SJCRH30 (cell line): ENCODE measurements at regions not wholly inside any gene's neighbourhood (a gene's known extent, or its start where the extent isn't known, plus 50 kb on each side); places are given as distances from the start of the nearest gene placed in this dataset.

Source experiments
- DNase-seq, 2 experiments: peaks; one replicate each; pipeline ENCODE4 v3.0.0-alpha.2; 2015 to 2020
- H3K27ac ChIP-seq: fragments of 250-450 bp; sonication (Bioruptor Pico); 2 replicates; pipeline ENCODE4 v1.5.1; 2020; ENCODE audit warnings: mild to moderate bottlenecking, moderate library complexity
- H3K27me3 ChIP-seq: fragments of 250-450 bp; sonication (Bioruptor Pico); 2 replicates; pipeline ENCODE4 v1.5.1; 2020; ENCODE audit warnings: mild to moderate bottlenecking, moderate library complexity
- H3K36me3 ChIP-seq: fragments of 250-450 bp; sonication (Bioruptor Pico); 2 replicates; pipeline ENCODE4 v1.5.1; 2020; ENCODE audit warnings: mild to moderate bottlenecking, moderate library complexity
- H3K4me1 ChIP-seq: fragments of 250-450 bp; sonication (Bioruptor Pico); 2 replicates; pipeline ENCODE4 v1.5.1; 2020; ENCODE audit warnings: mild to moderate bottlenecking, moderate library complexity
- H3K4me3 ChIP-seq: fragments of 250-450 bp; sonication (Bioruptor Pico); 2 replicates; pipeline ENCODE4 v1.5.1; 2020; ENCODE audit warnings: mild to moderate bottlenecking, moderate library complexity
- H3K9me3 ChIP-seq: fragments of 250-450 bp; sonication (Bioruptor Pico); replicated peaks from 2 replicates; pipeline ENCODE4 v1.5.1; 2020; ENCODE audit warnings: mild to moderate bottlenecking, moderate library complexity

DNA sequence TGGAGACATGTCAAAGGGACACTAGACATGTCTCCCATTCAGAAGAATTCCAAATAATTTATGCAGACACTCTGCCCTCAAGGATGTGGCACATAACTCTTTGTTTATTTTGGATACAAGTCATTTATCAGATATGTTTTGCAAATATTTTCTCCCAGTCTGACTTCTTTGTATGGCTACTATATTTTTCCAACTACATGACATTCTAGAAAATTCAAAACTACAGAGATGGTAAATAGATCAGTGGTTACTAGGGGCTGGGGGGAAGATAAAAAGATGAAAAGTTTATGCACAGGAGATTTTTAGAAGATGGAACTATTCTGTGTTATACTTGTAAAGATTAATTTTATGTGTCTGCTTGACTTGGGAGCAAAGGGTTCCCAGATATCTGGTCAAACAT is 347.3 kb upstream of the TRPC7 start:
- H3K36me3 ChIP-seq: no peaks in the 10 kb centered on the region
- no peaks in the 10 kb centered on the region; the same call in 1 of the 2 replicates for H3K9me3 ChIP-seq
- H3K4me1 ChIP-seq: no peaks in the 10 kb centered on the region
- no peak overlapping the region for H3K4me3 ChIP-seq
- no peak overlapping the region for H3K27ac ChIP-seq
- DNase-seq: no peak
- no peaks in the 10 kb centered on the region for H3K27me3 ChIP-seq

DNA sequence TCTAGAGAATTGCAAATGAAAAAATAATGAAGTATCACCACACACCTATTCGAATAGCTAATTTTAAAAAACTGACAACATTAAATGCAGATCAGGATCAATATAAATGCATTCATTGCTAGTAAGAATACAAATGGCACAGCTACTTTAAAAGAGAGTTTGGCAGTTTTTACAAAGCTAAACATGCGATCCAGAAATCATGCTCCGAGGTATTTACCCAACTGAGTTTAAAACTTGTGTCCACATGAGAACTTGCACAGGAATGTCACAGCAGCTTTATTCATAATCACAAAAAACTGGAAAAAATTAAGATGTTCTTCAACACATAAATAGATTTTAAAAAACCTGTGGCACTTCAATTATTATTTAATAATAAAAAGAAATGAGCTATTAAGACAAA is 345.5 kb upstream of the TRPC7 start:
- Histone ChIP-seq H3K9me3 (no peaks in the 10 kb centered on the region; the same call in 1 of the 2 replicates), H3K36me3 (no peaks in the 10 kb centered on the region), H3K27me3 (no peaks in the 10 kb centered on the region), H3K4me3 (no peak overlapping the region), H3K4me1 (no peaks in the 10 kb centered on the region; the same call in 1 of the 2 replicates), H3K27ac (no peak overlapping the region)
- no peak for DNase-seq

DNA sequence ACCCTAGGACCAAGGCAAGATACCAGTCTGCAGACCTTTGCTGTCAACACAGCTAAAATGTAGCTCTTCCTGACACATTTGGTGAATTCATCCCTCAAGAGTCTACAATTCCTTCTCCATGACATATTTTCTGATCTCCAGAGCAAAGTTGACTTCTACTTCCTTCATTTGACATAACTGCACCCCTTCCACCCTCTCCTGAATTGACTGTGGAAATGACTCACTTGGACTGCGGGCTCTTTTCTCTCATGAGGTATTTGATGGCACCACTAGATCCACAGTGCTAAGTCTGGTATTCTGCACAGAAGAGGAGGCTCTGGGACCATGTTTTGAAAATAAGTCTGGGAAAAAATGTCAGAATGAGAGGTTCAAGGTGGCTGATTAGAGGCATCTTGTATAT is 338.4 kb upstream of the TRPC7 start:
- Histone ChIP-seq H3K36me3 (no peaks in the 10 kb centered on the region), H3K4me1 (no peaks in the 10 kb centered on the region; the same call in 1 of the 2 replicates), H3K4me3 (no peak overlapping the region), H3K27me3 (no peaks in the 10 kb centered on the region), H3K9me3 (no peaks in the 10 kb centered on the region), H3K27ac (no peak overlapping the region)
- no peak for DNase-seq

DNA sequence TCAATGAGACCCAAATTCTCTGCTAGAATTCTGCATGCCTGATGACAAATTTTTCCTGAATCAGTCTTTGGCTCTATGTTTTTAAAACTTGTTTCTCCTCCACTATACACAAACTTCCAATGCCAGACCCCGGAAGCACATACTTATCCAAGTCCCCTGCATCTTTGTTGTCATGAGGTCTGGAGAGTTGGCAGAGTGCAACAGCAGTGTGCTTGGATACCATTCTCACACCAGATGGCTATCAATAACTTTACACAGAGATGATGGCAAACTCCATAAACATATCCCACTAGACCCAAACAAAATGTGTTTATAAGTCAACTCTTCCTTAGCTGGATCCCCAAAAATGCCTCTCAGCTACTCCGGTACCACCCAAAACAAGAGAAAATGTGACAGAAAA is 337.7 kb upstream of the TRPC7 start:
- no peak for DNase-seq
- no peak overlapping the region for H3K4me3 ChIP-seq
- H3K27me3 ChIP-seq: no peaks in the 10 kb centered on the region
- H3K36me3 ChIP-seq: no peaks in the 10 kb centered on the region
- no peaks in the 10 kb centered on the region for H3K9me3 ChIP-seq
- H3K4me1 ChIP-seq: no peaks in the 10 kb centered on the region; the same call in 1 of the 2 replicates
- no peak overlapping the region for H3K27ac ChIP-seq

DNA sequence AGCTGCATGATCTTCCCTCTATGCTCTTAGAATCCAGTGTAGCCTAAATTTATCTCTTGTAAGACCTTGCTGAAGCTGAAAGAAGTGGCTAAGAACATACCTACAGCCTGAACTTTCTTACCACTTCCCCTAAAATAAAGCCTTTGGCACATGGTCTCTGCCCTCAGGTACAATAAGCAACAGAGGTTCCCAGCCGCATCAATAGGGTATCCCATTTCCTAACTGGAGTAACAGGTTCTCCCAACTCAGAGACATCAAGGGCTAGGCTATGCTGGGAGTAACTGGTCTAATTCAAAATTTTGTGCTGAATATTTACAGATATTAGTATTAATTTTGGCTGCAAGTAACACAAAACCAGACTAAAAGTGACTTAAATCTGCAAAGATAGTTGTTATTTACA is 335.8 kb upstream of the TRPC7 start:
- Histone ChIP-seq H3K9me3 (no peaks in the 10 kb centered on the region), H3K36me3 (no peaks in the 10 kb centered on the region), H3K4me1 (no peaks in the 10 kb centered on the region; the same call in 1 of the 2 replicates), H3K4me3 (no peak overlapping the region), H3K27ac (no peak overlapping the region), H3K27me3 (peaks cover 10% of the 10 kb centered on the region)
- DNase-seq: no peak

DNA sequence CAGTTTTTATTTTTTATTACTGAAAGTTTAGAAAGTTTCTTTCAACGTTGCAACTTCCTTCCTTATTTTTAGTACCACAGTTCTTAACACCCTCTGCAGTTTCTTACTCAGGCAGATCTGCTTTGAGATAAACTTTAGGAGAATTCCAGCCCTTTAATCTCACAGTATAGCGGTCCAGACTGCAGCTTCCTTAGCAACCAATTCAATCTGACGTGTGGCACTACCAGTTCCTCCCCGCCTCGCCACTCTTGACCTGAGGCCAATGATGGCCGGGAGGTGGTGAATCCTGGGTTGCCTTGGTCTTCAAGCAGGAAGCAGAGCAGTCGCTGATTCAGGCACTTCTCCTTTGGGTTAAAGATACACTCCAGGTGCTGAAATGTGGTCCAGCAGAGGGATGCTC is 334.3 kb upstream of the TRPC7 start:
- no peaks in the 10 kb centered on the region for H3K36me3 ChIP-seq
- H3K27ac ChIP-seq: no peak overlapping the region
- no peak overlapping the region for H3K4me3 ChIP-seq
- H3K27me3 ChIP-seq: peaks cover 10% of the 10 kb centered on the region
- H3K4me1 ChIP-seq: no peaks in the 10 kb centered on the region
- DNase-seq: no peak
- no peaks in the 10 kb centered on the region for H3K9me3 ChIP-seq

DNA sequence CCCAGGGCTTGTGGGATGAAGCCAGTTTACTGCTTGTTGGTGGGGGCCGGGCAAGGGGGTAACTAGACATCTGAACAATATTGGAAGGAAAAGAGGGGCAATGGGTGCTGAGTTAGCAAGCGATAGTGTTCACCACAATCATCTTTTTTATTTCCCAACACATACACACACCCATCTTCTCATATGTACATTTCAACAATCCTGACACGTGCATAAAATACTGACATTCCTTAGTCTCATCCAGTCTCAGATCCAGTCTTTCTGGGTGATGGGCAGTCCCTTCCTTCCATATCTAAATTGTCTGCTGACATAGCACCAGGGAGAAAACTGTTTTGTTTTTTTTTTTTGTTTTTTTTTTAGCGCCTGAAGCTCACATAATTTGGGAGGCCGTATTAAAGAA is 333.6 kb upstream of the TRPC7 start:
- no peak for DNase-seq
- Histone ChIP-seq H3K4me3 (no peak overlapping the region), H3K27me3 (peaks cover 10% of the 10 kb centered on the region), H3K4me1 (no peaks in the 10 kb centered on the region), H3K27ac (no peak overlapping the region), H3K36me3 (no peaks in the 10 kb centered on the region), H3K9me3 (no peaks in the 10 kb centered on the region)

DNA sequence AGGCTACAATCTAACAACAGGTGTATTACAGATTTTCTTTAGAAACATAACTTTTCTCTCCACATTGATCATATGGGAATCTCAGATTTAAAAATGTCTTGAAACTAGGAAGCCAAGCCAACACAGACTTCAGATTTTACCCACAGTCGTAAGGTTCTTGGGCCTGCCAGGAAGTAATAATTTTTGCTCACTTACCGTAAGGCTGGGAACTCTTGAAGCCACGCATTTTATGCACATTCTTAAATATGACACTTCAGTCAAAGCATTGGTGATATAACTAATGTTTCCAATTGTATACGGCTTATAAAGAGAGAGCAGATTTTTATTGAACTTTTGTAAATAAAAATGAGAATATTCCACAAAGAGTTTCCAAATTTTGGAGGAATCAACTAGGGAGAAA is 328.9 kb upstream of the TRPC7 start:
- peaks cover 10% of the 10 kb centered on the region for H3K27me3 ChIP-seq
- H3K27ac ChIP-seq: no peak overlapping the region
- H3K4me1 ChIP-seq: no peaks in the 10 kb centered on the region
- DNase-seq: no peak
- H3K4me3 ChIP-seq: no peak overlapping the region
- H3K9me3 ChIP-seq: no peaks in the 10 kb centered on the region; the same call in 1 of the 2 replicates
- H3K36me3 ChIP-seq: no peaks in the 10 kb centered on the region

DNA sequence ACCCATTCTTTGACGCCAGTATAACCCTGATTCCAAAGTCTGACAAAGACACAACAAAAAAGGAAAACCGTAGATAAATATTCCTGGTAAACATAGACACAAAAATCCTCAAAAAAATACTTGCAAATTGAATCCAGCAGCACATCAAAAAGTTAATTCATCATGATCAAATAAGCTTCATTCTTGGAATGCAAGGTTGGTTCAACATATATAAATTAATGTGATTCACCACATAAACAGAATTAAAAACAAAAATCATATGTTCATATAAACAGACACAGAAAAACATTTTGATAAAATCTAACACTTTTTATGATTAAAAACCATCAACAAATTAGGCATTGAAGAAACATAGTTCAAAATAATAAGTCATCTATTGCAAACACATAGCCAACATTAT is 324.2 kb upstream of the TRPC7 start:
- Histone ChIP-seq H3K36me3 (no peaks in the 10 kb centered on the region), H3K4me3 (no peak overlapping the region), H3K27me3 (no peaks in the 10 kb centered on the region), H3K4me1 (no peaks in the 10 kb centered on the region), H3K27ac (no peak overlapping the region), H3K9me3 (no peaks in the 10 kb centered on the region; the same call in 1 of the 2 replicates)
- no peak for DNase-seq

DNA sequence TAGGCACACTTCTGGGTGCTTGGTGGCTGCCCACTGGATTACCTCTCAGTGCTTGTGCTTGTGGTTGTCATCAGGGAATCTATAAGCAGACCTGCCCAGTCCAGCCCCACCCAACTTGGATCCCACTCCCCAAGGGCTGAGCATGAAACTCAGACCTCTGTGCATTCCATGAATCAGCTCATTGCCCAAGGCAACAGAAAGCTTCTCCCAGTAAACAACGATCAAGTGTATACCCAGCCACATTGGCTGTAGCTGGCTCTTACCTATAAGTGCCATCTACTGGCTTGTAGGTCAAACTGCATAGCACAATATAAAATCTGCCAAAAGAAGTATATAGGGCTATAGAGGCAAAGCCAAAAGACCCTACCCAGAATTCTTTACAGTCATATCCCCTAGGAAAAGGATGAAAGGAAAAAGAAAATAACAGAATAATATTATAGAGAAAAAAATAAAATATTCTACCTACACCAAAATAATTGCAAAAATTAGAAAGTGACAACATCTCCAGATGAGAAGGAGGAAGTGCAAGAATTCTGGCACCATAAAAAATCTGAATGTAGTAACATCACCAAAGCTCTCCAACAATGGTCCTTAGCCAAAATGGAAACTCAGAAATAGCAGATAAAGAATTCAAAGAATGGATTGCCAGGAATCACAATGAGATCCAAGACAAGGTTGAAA is 321.0 kb upstream of the TRPC7 start:
- Histone ChIP-seq H3K9me3 (no peaks in the 10 kb centered on the region; the same call in 1 of the 2 replicates), H3K27ac (no peak overlapping the region), H3K4me3 (no peak overlapping the region), H3K4me1 (no peaks in the 10 kb centered on the region), H3K27me3 (no peaks in the 10 kb centered on the region), H3K36me3 (no peaks in the 10 kb centered on the region)
- DNase-seq: peak; percentile 5 to 10

DNA sequence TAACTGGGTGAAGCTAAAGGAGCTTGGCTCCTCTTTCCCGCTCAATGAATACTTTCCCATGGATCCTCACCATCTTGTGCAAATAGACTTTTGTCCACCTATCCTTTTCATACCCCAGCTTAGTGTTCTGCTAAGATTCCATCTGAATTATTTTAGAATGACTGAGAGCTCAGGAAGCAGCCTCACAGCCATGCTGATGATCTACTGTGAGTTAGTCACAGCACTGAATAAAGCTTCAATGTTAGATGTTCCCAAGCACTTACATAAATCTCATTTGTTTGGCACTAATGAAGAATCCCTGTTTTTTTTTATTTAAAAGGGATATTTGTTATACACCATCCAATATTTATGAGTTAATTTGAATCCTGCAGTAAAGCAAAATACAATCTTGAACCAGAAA is 317.6 kb upstream of the TRPC7 start:
- no peaks in the 10 kb centered on the region for H3K27me3 ChIP-seq
- no peak overlapping the region for H3K4me3 ChIP-seq
- no peaks in the 10 kb centered on the region for H3K4me1 ChIP-seq
- DNase-seq: no peak
- no peaks in the 10 kb centered on the region for H3K9me3 ChIP-seq
- H3K36me3 ChIP-seq: no peaks in the 10 kb centered on the region
- H3K27ac ChIP-seq: no peak overlapping the region

DNA sequence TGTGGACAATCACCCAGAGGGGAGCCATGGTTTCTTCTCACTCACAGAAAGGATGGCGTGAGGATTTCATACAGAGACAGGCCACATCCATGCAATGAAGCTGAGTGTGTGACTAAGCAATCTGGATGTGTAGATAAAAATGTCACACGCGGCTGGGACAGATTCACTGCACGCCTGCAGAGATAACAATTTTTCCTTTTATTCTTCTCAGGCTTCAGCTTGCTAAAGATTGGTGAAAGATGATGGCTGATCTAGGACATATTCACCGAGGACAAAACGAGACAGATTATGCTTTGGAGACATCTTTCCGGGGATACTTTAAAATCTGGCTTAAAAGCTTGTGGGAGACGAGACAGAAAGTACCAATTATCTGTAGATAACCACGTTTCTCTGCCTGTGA is 313.9 kb upstream of the TRPC7 start:
- no peak overlapping the region for H3K4me3 ChIP-seq
- no peaks in the 10 kb centered on the region for H3K36me3 ChIP-seq
- H3K27ac ChIP-seq: no peak overlapping the region
- H3K27me3 ChIP-seq: no peaks in the 10 kb centered on the region
- no peak for DNase-seq
- H3K9me3 ChIP-seq: no peaks in the 10 kb centered on the region
- H3K4me1 ChIP-seq: no peaks in the 10 kb centered on the region

DNA sequence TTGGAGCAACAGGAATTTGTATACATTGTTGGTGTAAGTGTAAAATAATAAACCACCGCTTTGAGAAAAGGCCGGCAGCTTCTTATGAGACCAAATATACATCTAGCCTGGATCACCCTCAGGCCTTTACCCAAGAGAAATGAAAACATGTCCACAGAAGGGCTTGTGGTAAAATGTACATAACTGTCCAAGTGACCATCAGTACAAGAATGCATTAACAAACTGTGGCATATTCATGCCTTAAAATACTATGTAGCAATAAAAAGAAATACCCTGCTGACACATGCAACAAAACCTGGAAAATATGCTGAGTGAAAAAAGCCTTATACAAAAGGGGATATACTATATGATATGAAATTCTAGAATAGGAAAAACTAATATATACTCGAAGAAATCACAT is 311.9 kb upstream of the TRPC7 start:
- H3K4me3 ChIP-seq: no peak overlapping the region
- H3K4me1 ChIP-seq: no peaks in the 10 kb centered on the region
- DNase-seq: no peak
- H3K27ac ChIP-seq: no peak overlapping the region
- no peaks in the 10 kb centered on the region for H3K9me3 ChIP-seq
- no peaks in the 10 kb centered on the region for H3K36me3 ChIP-seq
- no peaks in the 10 kb centered on the region for H3K27me3 ChIP-seq

DNA sequence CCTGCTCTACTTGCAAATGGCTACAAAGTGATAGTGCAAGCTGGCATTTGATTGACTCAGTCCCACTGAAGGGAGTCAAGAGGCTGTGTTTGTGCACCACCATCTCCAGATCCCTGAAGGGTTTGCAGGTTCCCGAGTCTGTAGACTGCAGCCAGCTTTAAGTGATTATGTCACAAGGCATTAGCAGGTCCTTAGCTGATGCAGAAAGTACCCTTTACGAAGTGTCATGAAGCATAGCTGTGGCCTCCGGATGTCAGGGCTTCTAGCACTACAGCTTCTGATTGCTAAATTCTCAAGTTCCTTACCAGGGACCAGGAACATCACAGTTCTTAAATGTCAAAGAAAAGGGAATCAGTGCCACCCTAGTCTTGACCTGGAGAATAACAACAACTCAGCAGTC is 311.3 kb upstream of the TRPC7 start:
- Histone ChIP-seq H3K27me3 (no peaks in the 10 kb centered on the region), H3K4me3 (no peak overlapping the region), H3K9me3 (no peaks in the 10 kb centered on the region), H3K36me3 (no peaks in the 10 kb centered on the region), H3K4me1 (no peaks in the 10 kb centered on the region), H3K27ac (no peak overlapping the region)
- no peak for DNase-seq

DNA sequence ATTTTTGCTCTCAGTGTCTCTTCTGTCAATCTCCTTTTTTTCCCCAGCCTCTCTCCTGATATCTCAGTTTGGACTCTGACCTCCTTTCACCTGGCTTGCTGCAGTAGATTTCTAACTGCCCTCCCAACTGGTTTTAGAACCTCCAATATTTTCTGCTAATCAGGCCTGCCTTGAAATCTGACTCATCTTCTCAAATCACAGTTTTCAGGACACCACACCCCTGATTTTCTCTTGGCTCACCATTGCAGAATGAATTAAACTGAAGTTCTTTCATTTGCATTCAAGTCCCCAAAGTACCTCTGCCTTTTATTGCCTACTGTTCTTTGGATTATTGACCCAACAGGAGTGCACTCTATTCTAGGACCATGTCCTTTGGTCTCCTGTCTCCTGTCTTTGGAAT is 310.4 kb upstream of the TRPC7 start:
- H3K4me1 ChIP-seq: no peaks in the 10 kb centered on the region
- no peak overlapping the region for H3K4me3 ChIP-seq
- H3K36me3 ChIP-seq: no peaks in the 10 kb centered on the region
- H3K27me3 ChIP-seq: no peaks in the 10 kb centered on the region
- no peak overlapping the region for H3K27ac ChIP-seq
- H3K9me3 ChIP-seq: no peaks in the 10 kb centered on the region
- no peak for DNase-seq

DNA sequence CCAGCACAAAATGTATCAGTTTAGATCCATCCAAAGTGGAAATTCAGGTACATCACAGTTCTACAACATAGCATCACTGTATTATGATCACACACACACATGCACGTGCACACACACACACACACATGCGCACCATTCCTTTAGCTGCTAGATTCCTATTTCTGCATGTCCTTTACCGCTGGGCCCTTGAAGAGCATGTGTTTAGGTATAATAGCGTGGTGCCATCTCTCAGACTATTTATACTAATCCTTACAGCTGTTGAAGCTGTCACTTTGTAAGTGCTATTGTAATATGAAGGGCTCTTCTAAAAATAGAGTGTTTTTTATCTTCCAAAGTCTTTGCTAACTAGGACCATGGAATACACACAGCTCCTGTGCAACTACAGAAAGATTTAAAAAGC is 308.8 kb upstream of the TRPC7 start:
- Histone ChIP-seq H3K27me3 (no peaks in the 10 kb centered on the region), H3K27ac (no peak overlapping the region), H3K36me3 (no peaks in the 10 kb centered on the region), H3K4me3 (no peak overlapping the region), H3K4me1 (no peaks in the 10 kb centered on the region), H3K9me3 (no peaks in the 10 kb centered on the region)
- DNase-seq: no peak
